ENCODE measurements at regions not wholly inside any gene's neighbourhood (a gene's known extent, or its start where the extent isn't known, plus 50 kb on each side); places are given as distances from the start of the nearest gene placed in this dataset.

DNA sequence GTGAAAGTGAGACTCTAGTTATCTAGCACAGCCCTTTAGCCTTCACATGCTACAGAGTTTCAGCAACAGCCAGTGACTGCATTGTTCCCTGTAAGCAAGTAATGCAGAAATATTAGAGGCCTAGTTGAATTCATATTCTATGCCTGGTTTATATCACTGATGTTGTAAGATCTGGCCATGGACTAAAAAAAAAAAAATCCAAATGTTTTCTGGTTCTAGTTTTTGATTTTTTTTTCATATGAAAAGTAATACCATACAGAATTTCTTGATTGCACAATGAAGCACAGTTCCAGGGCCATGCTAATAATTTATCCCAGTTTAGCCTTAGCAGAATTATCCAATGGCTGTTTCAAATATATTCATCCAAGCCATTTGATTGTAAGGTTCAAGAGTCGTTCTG is 341.5 kb upstream of the DDHD1 start:
- H4K5ac ChIP-seq (ENCODE audit: insufficient read length, low read depth, low read length), result no peak overlapping the region
- ChIA-PET POLR2A (ENCODE audit: partially characterized antibody) (no interaction called here), CTCF (ENCODE audit: partially characterized antibody) (no interaction called here)
- no peaks in the 10 kb centered on the region for H3K36me3 ChIP-seq (ENCODE audit: control insufficient read depth in 2 of 4, insufficient read depth in 4 of 4, low read length in 3 of 4)
- H2AFZ ChIP-seq (ENCODE audit: low read length), result no peak overlapping the region
- H3K4me2 ChIP-seq (ENCODE audit: insufficient read depth in 1 of 2, low read depth in 2 of 2, low read length in 2 of 2), result no peak overlapping the region
- H2BK20ac ChIP-seq (ENCODE audit: low read length), result no peak overlapping the region
- no peak overlapping the region for H3K18ac ChIP-seq (ENCODE audit: extremely low read depth, low read length)
- no peak overlapping the region for H2BK15ac ChIP-seq (ENCODE audit: low read length)
- H3K4ac ChIP-seq (replicated peaks; ENCODE audit: insufficient read length, low read depth, low read length), result no peak overlapping the region
- no peaks in the 10 kb centered on the region for H3K79me1 ChIP-seq (ENCODE audit: low read depth, low read length)
- no peak for FAIRE-seq
- no peak overlapping the region for H2BK5ac ChIP-seq (ENCODE audit: low read depth, low read length)
- H4K20me1 ChIP-seq (replicated peaks in 1 of 2; ENCODE audit: control insufficient read depth in 1 of 2, insufficient read depth in 2 of 2, low read length in 2 of 2), result no peaks in the 10 kb centered on the region
- no peak overlapping the region for H2BK120ac ChIP-seq (replicated peaks; ENCODE audit: low read depth, low read length)
- H3K4me3 ChIP-seq (ENCODE audit: extremely low read depth in 1 of 4, insufficient read depth in 2 of 4, low read depth in 3 of 4, low read length in 4 of 4), result no peak overlapping the region
- H3K27me3 ChIP-seq (replicated peaks in 1 of 4; ENCODE audit: control insufficient read depth in 3 of 4, extremely low read depth in 1 of 4, insufficient read depth in 3 of 4, low read length in 3 of 4), result no peaks in the 10 kb centered on the region
- H3K14ac ChIP-seq (ENCODE audit: insufficient read length), result no peak overlapping the region
- WGBS, 2 experiments (ENCODE audit: extremely low coverage in 1 of 2, insufficient coverage in 1 of 2, insufficient read length in 1 of 2, insufficient replicate concordance in 2 of 2, low coverage in 1 of 2, low lambda C conversion rate in 2 of 2, missing lambda C conversion rate in 1 of 2), result 67% methylated on average over 1 of the region's 1 CpG; no CpG with 5 or more reads in 1 of the 2 experiments
- H3K79me2 ChIP-seq (ENCODE audit: control insufficient read depth in 1 of 2, insufficient read depth in 2 of 2, low read length in 2 of 2), result no peaks in the 10 kb centered on the region
- TF ChIP-seq RFX5 (IDR thresholded peaks at IDR 0.05; ENCODE audit: borderline replicate concordance, low read depth, low read length) (no peak), RNF2 (IDR thresholded peaks at IDR 0.05; ENCODE audit: borderline replicate concordance, low read depth, low read length, missing control alignments, poor library complexity, severe bottlenecking) (no peak), JUN (IDR thresholded peaks at IDR 0.05; ENCODE audit: low read depth, low read length) (no peak), TAF7 (optimal IDR thresholded peaks at IDR 0.05; ENCODE audit: borderline replicate concordance, low read depth, low read length) (no peak), MAFK (IDR thresholded peaks at IDR 0.05; ENCODE audit: low read depth, low read length) (no peak), FOSL1 (IDR thresholded peaks at IDR 0.05; ENCODE audit: insufficient read depth, low read depth, low read length) (no peak), SUZ12 (IDR thresholded peaks at IDR 0.05; ENCODE audit: low read length) (no peak), KDM4A (IDR thresholded peaks at IDR 0.05; ENCODE audit: low read depth, low read length, severe bottlenecking) (no peak), EZH2 (IDR thresholded peaks at IDR 0.05; ENCODE audit: low read depth, low read length, severe bottlenecking) (no peak), POU5F1 (IDR thresholded peaks at IDR 0.05; ENCODE audit: low read depth, low read length) (no peak)
- TF ChIP-seq, protein P1, sequence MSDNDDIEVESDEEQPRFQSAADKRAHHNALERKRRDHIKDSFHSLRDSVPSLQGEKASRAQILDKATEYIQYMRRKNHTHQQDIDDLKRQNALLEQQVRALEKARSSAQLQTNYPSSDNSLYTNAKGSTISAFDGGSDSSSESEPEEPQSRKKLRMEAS (IDR thresholded peaks at IDR 0.05), result no peak
- H2AK5ac ChIP-seq (ENCODE audit: low read depth, low read length), result no peak overlapping the region
- no peak overlapping the region for H4K8ac ChIP-seq (ENCODE audit: extremely low read depth, insufficient read depth, low read length)
- no peak overlapping the region for H3K23ac ChIP-seq (ENCODE audit: insufficient read length)
- H3K4me1 ChIP-seq (replicated peaks in 1 of 4; ENCODE audit: control insufficient read depth in 3 of 4, insufficient read depth in 4 of 4, low read length in 3 of 4), result no peaks in the 10 kb centered on the region
- no peak overlapping the region for H4K91ac ChIP-seq (replicated peaks; ENCODE audit: insufficient read length, low read length)
- no peak overlapping the region for H3K56ac ChIP-seq (replicated peaks; ENCODE audit: insufficient read length, low read depth, low read length)
- no peak overlapping the region for H3K9ac ChIP-seq (replicated peaks in 1 of 4; ENCODE audit: extremely low read depth in 1 of 4, low read depth in 3 of 4, low read length in 3 of 4)
- H3K23me2 ChIP-seq (ENCODE audit: low read depth, low read length), result no peaks in the 10 kb centered on the region
- H3K9me3 ChIP-seq (ENCODE audit: insufficient read depth in 2 of 2, low read depth in 1 of 2, low read length in 1 of 2), result no peaks in the 10 kb centered on the region; a peak in 1 of 4 replicates
- H2BK12ac ChIP-seq (ENCODE audit: low read depth, low read length), result no peak overlapping the region
- DNase-seq (ENCODE audit: low read depth in 1 of 2, low spot score in 2 of 2), result no peak
- no peak overlapping the region for H3K27ac ChIP-seq (ENCODE audit: low read depth, low read length)

All from H1 (cell line).